Thoracic aorta (tissue), 2 donors: ENCODE measurements at regions not wholly inside any gene's neighbourhood (a gene's known extent, or its start where the extent isn't known, plus 50 kb on each side); places are given as distances from the start of the nearest gene placed in this dataset.

Source experiments
- ATAC-seq: fragments of 150-250 bp; one replicate; pipeline ENCODE4 v1.8.0; 2017; ENCODE audit warnings: low read depth; ENCODE audit not compliant: insufficient number of reproducible peaks, low FRiP score
- DNase-seq: peaks from one replicate; pipeline ENCODE4 v3.0.0-alpha.2; 2020; ENCODE audit warnings: low spot score
- H3K27ac ChIP-seq, 2 donors: fragments of 200-600 bp; sonication (generic); 1 replicate in 1 of 2; 2 replicates in 1 of 2; pipeline ENCODE4 v1.5.1; 2016; ENCODE audit warnings: mild to moderate bottlenecking in 2 of 2, moderate library complexity in 2 of 2
- H3K27me3 ChIP-seq: fragments of 200-600 bp; sonication (generic); replicated peaks from 2 replicates; pipeline ENCODE4 v1.6.0; 2016; ENCODE audit warnings: mild to moderate bottlenecking; ENCODE audit not compliant: insufficient read depth
- H3K36me3 ChIP-seq: fragments of 200-600 bp; sonication (generic); one replicate; pipeline ENCODE4 v1.5.1; 2016
- H3K4me1 ChIP-seq, 2 donors: fragments of 200-600 bp; sonication (generic); 1 replicate in 1 of 2; 2 replicates in 1 of 2; pipeline versions ENCODE4 v1.5.1 to v1.6.0; 2016; ENCODE audit warnings: low read depth in 2 of 2, mild to moderate bottlenecking in 1 of 2; ENCODE audit not compliant: control insufficient read depth in 1 of 2
- H3K4me3 ChIP-seq: fragments of 200-600 bp; sonication (generic); 2 replicates; pipeline ENCODE4 v1.5.1; 2016; ENCODE audit warnings: mild to moderate bottlenecking
- H3K9me3 ChIP-seq: fragments of 200-600 bp; sonication (generic); 2 replicates; pipeline ENCODE4 v1.5.1; 2016
- TF ChIP-seq, protein P1 (sequence below): fragments of 200-600 bp; sonication (generic); IDR thresholded peaks from one replicate; pipeline ENCODE4 v1.5.1; 2019; ENCODE audit warnings: antibody characterized with exemption

DNA sequence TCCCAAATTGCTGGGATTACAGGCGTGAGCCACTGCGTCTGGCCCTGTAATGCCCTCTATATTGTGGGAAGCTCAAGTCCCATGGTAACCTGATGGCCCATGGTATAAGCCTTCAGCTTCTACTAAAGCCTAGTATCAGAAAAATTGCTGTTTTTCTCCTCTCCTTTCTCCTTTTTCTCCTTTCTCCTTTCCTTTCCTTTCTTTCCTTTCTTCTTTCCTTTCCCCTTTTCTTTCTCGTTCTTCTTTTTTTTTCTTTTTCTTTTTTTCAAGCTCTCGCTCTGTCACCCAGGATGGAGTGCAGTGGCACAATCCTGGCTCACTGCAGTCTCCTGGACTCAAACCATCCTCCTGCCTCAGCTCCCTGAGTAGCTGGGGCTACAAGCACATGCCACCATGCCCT is 740.7 kb downstream of the FAM133A start:
- H3K27me3 ChIP-seq: no peaks in the 10 kb centered on the region
- no peaks in the 10 kb centered on the region for H3K9me3 ChIP-seq
- H3K36me3 ChIP-seq: no peaks in the 10 kb centered on the region
- H3K27ac ChIP-seq: no peak overlapping the region
- DNase-seq (no peak), ATAC-seq (no peak)
- no peaks in the 10 kb centered on the region for H3K4me1 ChIP-seq
- TF ChIP-seq, protein P1, sequence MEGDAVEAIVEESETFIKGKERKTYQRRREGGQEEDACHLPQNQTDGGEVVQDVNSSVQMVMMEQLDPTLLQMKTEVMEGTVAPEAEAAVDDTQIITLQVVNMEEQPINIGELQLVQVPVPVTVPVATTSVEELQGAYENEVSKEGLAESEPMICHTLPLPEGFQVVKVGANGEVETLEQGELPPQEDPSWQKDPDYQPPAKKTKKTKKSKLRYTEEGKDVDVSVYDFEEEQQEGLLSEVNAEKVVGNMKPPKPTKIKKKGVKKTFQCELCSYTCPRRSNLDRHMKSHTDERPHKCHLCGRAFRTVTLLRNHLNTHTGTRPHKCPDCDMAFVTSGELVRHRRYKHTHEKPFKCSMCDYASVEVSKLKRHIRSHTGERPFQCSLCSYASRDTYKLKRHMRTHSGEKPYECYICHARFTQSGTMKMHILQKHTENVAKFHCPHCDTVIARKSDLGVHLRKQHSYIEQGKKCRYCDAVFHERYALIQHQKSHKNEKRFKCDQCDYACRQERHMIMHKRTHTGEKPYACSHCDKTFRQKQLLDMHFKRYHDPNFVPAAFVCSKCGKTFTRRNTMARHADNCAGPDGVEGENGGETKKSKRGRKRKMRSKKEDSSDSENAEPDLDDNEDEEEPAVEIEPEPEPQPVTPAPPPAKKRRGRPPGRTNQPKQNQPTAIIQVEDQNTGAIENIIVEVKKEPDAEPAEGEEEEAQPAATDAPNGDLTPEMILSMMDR: no peak
- no peak overlapping the region for H3K4me3 ChIP-seq

DNA sequence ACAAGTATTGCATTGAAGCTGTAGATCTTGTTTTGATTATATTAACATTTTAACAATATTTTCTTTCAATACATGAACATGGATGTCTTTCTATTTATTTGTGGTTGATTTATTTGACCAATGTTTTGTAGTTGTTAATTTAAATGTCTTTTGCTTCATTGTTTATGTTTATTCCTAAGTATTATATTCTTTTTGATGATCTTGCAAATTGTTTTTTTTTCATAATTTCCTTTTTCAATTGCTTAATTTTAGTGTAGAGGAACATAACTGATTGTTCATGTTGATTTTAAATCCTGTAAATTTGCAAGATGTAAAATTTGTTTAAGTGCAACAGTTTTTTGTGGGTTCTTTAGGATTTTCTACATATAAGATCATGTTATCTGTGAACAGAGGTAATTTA is 744.1 kb downstream of the FAM133A start:
- Histone ChIP-seq H3K4me1 (no peaks in the 10 kb centered on the region), H3K27ac (no peak overlapping the region), H3K4me3 (no peak overlapping the region), H3K9me3 (no peaks in the 10 kb centered on the region), H3K27me3 (no peaks in the 10 kb centered on the region), H3K36me3 (no peaks in the 10 kb centered on the region)
- TF ChIP-seq, protein P1: no peak
- DNase-seq: no peak
- ATAC-seq: no peak

DNA sequence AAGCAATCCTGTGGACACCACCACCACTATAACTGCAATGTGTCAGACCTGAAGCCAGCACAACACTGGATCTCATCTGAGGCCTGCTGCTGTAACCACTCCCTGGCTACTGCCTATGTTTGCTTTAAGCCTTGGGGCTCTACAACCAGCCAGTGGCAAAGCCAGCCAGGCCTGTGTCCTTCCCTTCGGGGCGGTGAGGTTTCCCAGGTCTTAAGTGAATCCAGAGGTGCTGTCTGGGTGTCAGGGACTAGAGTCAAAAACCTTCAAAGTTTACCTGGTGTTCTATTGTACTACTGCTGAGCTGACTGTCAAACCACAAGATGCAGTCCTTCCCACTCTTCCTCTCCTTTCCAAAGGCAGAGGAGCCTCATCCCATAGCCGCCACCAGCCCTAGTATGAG is 750.5 kb downstream of the FAM133A start:
- no peak overlapping the region for H3K27ac ChIP-seq
- TF ChIP-seq, protein P1: no peak
- no peaks in the 10 kb centered on the region for H3K27me3 ChIP-seq
- H3K36me3 ChIP-seq: no peaks in the 10 kb centered on the region
- H3K9me3 ChIP-seq: no peaks in the 10 kb centered on the region
- DNase-seq: no peak
- H3K4me1 ChIP-seq: no peaks in the 10 kb centered on the region
- ATAC-seq: no peak
- no peak overlapping the region for H3K4me3 ChIP-seq

DNA sequence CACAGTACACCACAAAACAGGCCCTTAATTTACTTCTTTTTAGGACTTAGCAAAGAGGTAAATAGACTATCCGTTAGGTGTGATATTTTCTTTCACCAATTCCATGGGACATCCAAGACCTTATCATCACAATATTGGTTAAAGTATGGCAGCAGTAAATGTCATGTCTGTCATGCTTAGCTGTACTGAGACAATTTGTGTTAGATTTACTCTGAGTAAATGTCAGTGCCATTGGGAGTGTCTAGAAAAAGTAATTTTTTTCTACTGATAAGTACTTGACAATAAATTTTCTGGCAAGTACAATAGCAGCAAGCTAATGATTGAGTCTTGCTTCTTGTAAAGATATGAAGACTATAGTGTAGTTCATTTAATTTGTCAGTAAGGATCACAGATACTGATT is 756.1 kb downstream of the FAM133A start:
- Histone ChIP-seq H3K9me3 (no peaks in the 10 kb centered on the region), H3K4me3 (no peak overlapping the region), H3K4me1 (no peaks in the 10 kb centered on the region), H3K27me3 (no peaks in the 10 kb centered on the region), H3K27ac (no peak overlapping the region), H3K36me3 (no peaks in the 10 kb centered on the region)
- ATAC-seq (no peak), DNase-seq (no peak)
- TF ChIP-seq, protein P1: no peak

DNA sequence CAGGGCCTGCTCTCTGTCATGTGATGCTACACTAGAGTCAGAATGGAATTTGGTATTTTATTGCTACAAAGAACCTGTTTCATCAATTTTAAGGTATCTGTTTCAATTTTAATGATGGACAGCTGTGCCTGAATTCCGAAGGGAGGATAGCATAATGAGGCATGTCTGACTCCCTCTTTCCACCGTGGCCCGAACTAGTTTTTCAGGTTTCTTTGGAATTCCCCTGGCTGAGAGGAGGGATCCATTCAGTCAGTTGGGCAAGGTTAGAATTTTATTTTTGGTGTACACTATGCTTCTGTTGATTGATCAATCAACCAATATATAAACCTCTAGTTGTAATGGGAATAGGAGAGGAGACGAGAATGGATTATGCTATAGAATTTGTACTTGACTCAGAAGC is 761.8 kb downstream of the FAM133A start:
- Histone ChIP-seq H3K9me3 (no peaks in the 10 kb centered on the region), H3K27ac (no peak overlapping the region), H3K36me3 (no peaks in the 10 kb centered on the region), H3K4me1 (no peaks in the 10 kb centered on the region), H3K4me3 (no peak overlapping the region), H3K27me3 (no peaks in the 10 kb centered on the region)
- TF ChIP-seq, protein P1: no peak
- DNase-seq (no peak), ATAC-seq (no peak)
